Lower leg skin (tissue), 3 donors: ENCODE measurements at regions not wholly inside any gene's neighbourhood (a gene's known extent, or its start where the extent isn't known, plus 50 kb on each side); places are given as distances from the start of the nearest gene placed in this dataset.

Experiments used
- POLR2A ChIP-seq, 2 donors: fragments of 450-650 bp; IDR thresholded peaks; one replicate each; pipeline ENCODE4 v1.6.1; 2016 to 2017; ENCODE audit warnings: antibody characterized with exemption in 2 of 2, mild to moderate bottlenecking in 1 of 2, moderate library complexity in 1 of 2
- TF ChIP-seq, protein P1 (sequence below), 3 donors: fragments of 450-650 bp; IDR thresholded peaks; one replicate each; pipeline ENCODE4 v1.5.1; 2016; ENCODE audit warnings: antibody characterized with exemption in 3 of 3, mild to moderate bottlenecking in 3 of 3, moderate library complexity in 2 of 3

DNA sequence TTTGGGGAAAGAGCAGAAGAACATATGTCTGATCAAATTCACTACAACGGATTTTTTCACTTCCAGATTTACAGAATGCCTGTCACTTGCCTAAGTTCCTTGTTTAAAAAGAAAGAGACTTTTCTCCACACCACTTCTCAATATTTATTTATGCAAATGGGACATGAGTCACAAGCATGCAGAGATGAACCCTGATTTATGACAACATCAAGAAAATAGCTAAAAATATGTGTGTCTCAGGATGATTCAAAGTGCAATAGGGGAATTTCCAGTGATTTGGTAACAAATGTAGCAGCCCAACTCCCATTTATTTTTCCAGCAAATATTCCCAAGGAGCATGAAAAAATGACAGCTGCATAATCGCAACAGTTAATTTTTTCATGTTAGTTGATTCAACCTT, 180.4 kb upstream of the FAT1 start:
- TF ChIP-seq POLR2A (IDR thresholded peaks at IDR 0.05), result no peak
- TF ChIP-seq, protein P1, sequence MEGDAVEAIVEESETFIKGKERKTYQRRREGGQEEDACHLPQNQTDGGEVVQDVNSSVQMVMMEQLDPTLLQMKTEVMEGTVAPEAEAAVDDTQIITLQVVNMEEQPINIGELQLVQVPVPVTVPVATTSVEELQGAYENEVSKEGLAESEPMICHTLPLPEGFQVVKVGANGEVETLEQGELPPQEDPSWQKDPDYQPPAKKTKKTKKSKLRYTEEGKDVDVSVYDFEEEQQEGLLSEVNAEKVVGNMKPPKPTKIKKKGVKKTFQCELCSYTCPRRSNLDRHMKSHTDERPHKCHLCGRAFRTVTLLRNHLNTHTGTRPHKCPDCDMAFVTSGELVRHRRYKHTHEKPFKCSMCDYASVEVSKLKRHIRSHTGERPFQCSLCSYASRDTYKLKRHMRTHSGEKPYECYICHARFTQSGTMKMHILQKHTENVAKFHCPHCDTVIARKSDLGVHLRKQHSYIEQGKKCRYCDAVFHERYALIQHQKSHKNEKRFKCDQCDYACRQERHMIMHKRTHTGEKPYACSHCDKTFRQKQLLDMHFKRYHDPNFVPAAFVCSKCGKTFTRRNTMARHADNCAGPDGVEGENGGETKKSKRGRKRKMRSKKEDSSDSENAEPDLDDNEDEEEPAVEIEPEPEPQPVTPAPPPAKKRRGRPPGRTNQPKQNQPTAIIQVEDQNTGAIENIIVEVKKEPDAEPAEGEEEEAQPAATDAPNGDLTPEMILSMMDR (IDR thresholded peaks at IDR 0.05), result no peak
